GM12873 (cell line): ENCODE measurements at regions not wholly inside any gene's neighbourhood (a gene's known extent, or its start where the extent isn't known, plus 50 kb on each side); places are given as distances from the start of the nearest gene placed in this dataset.

Experiments used
- TF ChIP-seq, protein P1 (sequence below): IDR thresholded peaks from 2 replicates; pipeline ENCODE4 v1.5.1; 2012; ENCODE audit warnings: low read depth, mild to moderate bottlenecking, moderate library complexity, low read length, control low read depth; ENCODE audit not compliant: insufficient read depth; ENCODE audit errors: missing control alignments

DNA sequence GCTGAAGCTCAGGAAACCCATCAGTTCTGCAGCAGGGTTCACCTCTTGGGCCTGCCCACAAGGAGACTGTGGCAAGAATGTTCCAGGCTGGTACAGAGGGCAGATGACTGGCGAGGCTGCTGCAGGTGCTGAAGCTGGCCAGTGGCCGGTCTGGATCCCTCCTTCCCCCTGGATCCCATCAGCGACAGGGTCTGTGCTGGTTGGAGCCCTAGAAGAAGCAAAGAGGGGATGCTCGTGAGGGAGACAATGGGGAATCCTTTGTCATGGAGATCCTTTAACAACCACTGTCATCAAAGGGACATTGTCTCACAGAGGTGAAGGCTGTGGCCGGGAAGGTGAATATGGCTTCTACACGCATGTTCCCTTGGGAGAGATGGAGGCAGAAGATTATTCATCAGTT is 211.4 kb upstream of the TMEM132C start:
- TF ChIP-seq, protein P1, sequence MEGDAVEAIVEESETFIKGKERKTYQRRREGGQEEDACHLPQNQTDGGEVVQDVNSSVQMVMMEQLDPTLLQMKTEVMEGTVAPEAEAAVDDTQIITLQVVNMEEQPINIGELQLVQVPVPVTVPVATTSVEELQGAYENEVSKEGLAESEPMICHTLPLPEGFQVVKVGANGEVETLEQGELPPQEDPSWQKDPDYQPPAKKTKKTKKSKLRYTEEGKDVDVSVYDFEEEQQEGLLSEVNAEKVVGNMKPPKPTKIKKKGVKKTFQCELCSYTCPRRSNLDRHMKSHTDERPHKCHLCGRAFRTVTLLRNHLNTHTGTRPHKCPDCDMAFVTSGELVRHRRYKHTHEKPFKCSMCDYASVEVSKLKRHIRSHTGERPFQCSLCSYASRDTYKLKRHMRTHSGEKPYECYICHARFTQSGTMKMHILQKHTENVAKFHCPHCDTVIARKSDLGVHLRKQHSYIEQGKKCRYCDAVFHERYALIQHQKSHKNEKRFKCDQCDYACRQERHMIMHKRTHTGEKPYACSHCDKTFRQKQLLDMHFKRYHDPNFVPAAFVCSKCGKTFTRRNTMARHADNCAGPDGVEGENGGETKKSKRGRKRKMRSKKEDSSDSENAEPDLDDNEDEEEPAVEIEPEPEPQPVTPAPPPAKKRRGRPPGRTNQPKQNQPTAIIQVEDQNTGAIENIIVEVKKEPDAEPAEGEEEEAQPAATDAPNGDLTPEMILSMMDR = no peak

DNA sequence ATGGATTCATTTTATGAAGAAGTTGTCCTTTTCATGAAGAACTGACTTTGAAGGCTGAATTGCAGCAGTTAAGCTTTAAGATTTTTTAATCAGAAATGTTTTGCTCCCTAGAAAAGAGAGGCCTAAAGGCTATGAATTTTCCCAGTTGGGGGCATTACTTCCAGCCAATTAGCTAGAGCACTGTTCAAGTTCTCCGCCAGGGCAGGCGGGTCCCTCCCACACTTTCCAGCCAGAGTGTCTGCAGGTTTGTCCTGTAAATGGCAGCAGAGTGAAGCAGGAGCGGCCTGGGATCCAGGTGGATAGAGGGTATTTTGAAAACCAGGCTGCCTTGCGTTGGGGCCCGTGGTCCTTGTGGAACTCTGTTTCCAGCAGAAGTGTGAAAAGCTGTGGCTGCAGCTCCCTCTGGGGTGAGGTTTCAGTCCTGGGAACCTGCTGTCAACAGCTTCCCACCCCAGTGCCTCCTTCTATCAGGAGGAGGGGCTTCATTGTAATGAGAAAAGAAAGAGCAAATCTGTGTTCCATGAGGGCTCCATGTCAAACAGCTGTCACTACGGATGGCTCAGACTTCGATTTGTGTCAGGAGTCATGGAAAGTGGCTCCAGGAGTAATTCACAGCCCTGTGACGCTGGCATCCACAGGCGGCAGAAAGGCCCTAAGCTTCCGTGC is 210.7 kb upstream of the TMEM132C start:
- TF ChIP-seq, protein P1 = no peak

DNA sequence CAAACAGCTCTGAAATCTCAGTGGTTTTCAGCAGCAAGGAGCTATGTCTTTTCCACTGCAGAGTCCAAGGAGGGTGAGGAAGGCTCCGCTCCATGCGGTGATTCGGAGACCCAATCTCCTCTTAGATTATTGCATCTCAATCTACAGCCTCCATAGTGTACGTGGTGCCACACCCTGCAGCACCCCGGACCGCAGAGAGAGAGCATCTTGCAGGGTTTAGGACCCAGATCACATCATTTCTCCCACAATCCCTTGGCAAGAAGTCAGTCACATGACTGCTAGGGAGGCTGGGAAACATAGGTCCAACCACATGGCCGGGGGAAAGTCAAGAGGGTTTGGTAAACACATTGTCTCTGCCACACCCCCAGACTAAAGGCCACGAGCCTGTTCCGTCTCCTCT is 209.4 kb upstream of the TMEM132C start:
- TF ChIP-seq, protein P1 = no peak

DNA sequence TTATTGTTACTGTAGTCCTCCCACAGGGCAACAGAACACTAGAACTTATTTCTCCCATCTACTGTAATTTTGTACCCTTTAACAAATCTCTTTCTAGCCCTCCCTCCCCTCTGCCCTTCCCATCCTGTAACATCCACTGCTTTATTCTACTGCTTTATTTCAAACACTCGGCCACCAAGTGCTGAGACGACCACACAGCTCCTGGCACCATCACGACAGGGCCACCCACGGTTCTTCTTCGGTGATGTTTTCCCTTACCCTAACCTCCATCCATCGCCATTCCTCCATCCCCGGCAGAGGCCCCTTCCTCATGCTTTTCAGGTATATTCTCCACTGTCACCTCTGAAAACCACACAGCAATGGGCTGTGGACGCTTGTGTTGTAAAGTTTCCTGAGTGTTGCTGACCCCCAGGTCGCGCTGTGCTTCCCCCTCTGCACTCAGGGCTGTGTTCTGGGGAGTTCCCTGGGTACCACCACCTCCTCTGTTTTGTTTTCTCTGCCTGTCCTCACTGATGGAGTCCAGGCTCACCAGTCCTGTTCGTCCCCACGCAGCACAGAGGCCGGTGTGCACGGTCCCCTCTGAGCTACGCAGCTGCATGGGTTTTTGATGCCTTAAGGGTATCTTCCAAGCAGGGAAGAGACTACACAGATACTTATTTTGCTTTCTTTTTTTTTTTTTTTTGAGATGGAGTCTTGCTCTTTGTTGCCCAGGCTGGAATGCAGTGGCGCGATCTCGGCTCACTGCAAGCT is 207.2 kb upstream of the TMEM132C start:
- TF ChIP-seq, protein P1 = no peak

DNA sequence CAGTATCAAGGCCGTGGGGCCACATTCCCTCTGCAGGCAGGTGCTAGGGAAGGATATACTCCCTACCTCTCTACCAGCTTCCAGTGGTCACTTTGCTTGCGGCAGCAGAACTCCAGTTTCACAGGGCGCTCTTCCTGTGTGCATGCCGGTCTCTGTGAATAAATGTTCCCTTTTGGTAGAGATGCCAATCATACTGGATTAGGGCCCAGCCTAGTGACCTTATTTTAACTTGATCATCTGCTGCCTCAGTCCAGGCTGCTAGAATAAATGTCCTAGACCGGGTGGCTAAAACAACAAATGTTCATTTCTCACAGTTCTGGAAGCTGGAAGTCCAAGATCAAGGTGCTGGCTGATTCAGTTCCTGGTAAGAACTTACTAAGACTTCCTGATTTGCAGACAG is 198.8 kb upstream of the TMEM132C start:
- TF ChIP-seq, protein P1 = no peak

DNA sequence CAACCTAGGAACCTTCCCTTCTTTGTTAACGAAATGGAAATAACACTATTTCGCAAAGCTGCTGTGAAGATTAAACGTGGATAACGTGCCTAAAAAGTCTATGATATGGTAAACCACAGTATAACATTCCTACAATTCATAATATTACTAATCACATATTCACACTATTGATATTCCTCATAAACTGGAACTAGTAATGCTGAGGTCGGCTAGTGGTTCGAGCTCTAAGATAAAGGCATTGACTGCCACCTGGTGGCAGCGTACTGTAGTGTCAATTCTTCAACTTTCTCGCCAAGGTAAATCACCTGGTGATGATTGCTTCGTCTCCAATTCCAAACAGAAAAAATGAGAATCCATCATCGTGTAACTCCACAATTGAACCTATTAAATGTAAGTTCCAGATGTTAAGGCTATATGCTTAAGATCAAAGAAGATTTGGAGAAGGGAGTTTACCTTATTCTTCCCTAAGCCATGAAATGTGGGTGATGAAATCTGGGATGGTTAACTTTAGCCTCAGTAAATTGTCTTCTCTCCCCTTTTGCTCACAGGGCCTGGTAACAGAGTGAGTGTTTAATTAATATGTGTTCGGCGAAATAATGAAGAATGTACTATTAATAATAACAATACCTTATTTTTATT is 197.5 kb upstream of the TMEM132C start:
- TF ChIP-seq, protein P1 = peak; percentile 78

DNA sequence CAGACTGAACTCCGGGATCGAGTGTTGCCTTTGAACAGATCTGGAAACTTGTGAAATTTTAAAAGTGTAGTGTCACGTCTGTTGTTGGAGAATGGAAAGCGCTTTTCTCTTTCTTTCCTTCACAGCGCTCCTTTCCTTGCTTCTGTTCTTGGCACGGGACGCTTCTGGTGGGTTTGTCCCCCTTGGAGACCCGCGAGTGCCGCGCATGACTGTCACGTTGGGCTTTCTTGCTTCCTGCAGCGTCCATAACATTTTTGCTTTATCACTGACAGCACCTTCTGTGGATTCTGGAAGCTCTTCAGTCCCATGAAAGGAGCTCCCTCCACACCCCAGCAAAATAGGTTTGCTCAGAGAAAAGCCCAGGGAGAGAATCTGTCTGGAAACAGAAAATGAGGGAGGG is 193.0 kb upstream of the TMEM132C start:
- TF ChIP-seq, protein P1 = no peak
